Fibroblast of villous mesenchyme (primary cell): ENCODE measurements at regions not wholly inside any gene's neighbourhood (a gene's known extent, or its start where the extent isn't known, plus 50 kb on each side); places are given as distances from the start of the nearest gene placed in this dataset.

Source experiments
- DNase-seq: peaks from one replicate; pipeline ENCODE4 v3.0.0-alpha.2; 2010; ENCODE audit warnings: low read depth
- H3K4me3 ChIP-seq: 2 replicates; pipeline ENCODE4 v1.5.1; 2011; ENCODE audit warnings: low read depth, mild to moderate bottlenecking, low read length
- CTCF ChIP-seq: IDR thresholded peaks from 2 replicates; pipeline ENCODE4 v1.5.1; 2012; ENCODE audit warnings: low read depth, mild to moderate bottlenecking, low read length; ENCODE audit not compliant: insufficient read depth

GRCh38 chr7:46549347-46549746 is 628.3 kb upstream of the IGFBP3 start:
- no peak for TF ChIP-seq CTCF
- H3K4me3 ChIP-seq: no peak overlapping the region
- DNase-seq: no peak

- DNase-seq: no peak
- no peak overlapping the region for H3K4me3 ChIP-seq
- no peak for TF ChIP-seq CTCF
These were observed 626.0 kb upstream of the IGFBP3 start for GRCh38 chr7:46547044-46547443.

- peak; percentile 90 for DNase-seq
- no peak for TF ChIP-seq CTCF
- H3K4me3 ChIP-seq: no peak overlapping the region
These were observed 624.7 kb upstream of the IGFBP3 start for GRCh38 chr7:46545790-46546189.

- peak; percentile 90 for DNase-seq
- no peak for TF ChIP-seq CTCF
- H3K4me3 ChIP-seq: no peak overlapping the region
These were observed 623.4 kb upstream of the IGFBP3 start for GRCh38 chr7:46544396-46545008.

- peak; percentile 51 for DNase-seq
- no peak for TF ChIP-seq CTCF
- H3K4me3 ChIP-seq: no peak overlapping the region
These were observed 621.0 kb upstream of the IGFBP3 start for GRCh38 chr7:46542076-46542475.

GRCh38 chr7:46539892-46540483 is 618.9 kb upstream of the IGFBP3 start:
- no peak overlapping the region for H3K4me3 ChIP-seq
- no peak for DNase-seq

More at GRCh38 chr7:46539892-46540483, 618.9 kb upstream of the IGFBP3 start:
- no peak for TF ChIP-seq CTCF
